HUES6 (cell line): ENCODE measurements at regions not wholly inside any gene's neighbourhood (a gene's known extent, or its start where the extent isn't known, plus 50 kb on each side); places are given as distances from the start of the nearest gene placed in this dataset.

ENCODE experiments used
- H3K27ac ChIP-seq: 2 replicates; pipeline ENCODE4 v1.7.0; 2013; ENCODE audit warnings: low read depth, mild to moderate bottlenecking, low read length, inconsistent platforms
- H3K27me3 ChIP-seq: 2 replicates; pipeline ENCODE4 v1.6.1; 2013; ENCODE audit warnings: low read length; ENCODE audit not compliant: control insufficient read depth, insufficient read depth
- H3K36me3 ChIP-seq: 2 replicates; pipeline ENCODE4 v1.6.1; 2013; ENCODE audit warnings: low read length; ENCODE audit not compliant: control insufficient read depth, insufficient read depth
- H3K4me1 ChIP-seq: 2 replicates; pipeline ENCODE4 v1.6.1; 2013; ENCODE audit warnings: low read length; ENCODE audit not compliant: control insufficient read depth, insufficient read depth
- H3K4me3 ChIP-seq: 2 replicates; pipeline ENCODE4 v1.5.1; 2013; ENCODE audit warnings: low read depth, low read length
- H3K9ac ChIP-seq: one replicate; pipeline ENCODE4 v1.6.1; 2013; ENCODE audit warnings: mild to moderate bottlenecking, low read length
- H3K9me3 ChIP-seq: 2 replicates; pipeline ENCODE4 v1.6.1; 2013; ENCODE audit warnings: low read depth, low read length; ENCODE audit not compliant: control insufficient read depth, insufficient read depth

GRCh38 chr1:29883986-29884385 lies 647.7 kb downstream of the PTPRU start:
- H3K9ac ChIP-seq, result no peak overlapping the region
- no peaks in the 10 kb centered on the region for H3K27me3 ChIP-seq
- H3K4me3 ChIP-seq, result no peak overlapping the region
- no peaks in the 10 kb centered on the region for H3K4me1 ChIP-seq
- H3K9me3 ChIP-seq, result no peaks in the 10 kb centered on the region
- H3K36me3 ChIP-seq, result no peaks in the 10 kb centered on the region
- no peak overlapping the region for H3K27ac ChIP-seq

- H3K9ac ChIP-seq, result no peak overlapping the region
- no peak overlapping the region for H3K4me3 ChIP-seq
- H3K9me3 ChIP-seq, result no peaks in the 10 kb centered on the region
- H3K27ac ChIP-seq, result no peak overlapping the region
- no peaks in the 10 kb centered on the region for H3K4me1 ChIP-seq
- no peaks in the 10 kb centered on the region for H3K27me3 ChIP-seq
- no peaks in the 10 kb centered on the region for H3K36me3 ChIP-seq
These were observed 647.1 kb downstream of the PTPRU start for GRCh38 chr1:29883411-29883832.

DNA sequence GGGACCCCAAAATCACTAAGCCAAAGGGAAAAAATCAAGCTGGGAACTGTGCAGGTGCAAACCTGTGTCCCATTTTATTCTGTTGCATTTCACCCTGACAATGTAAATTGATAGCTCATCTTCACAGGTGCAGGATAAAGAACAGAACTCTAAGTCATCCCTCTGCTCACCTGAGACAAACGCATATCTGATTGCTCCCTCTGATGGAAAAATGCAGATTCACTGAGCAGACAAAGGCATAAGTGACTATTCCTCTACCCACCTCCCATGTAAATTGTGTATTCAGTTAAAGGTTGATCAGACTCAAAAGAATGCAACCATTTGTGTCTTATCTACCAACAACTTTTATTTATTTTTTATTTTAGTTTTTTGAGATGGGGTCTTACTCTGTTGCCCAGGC lies 644.2 kb downstream of the PTPRU start:
- Histone ChIP-seq H3K27me3 (no peaks in the 10 kb centered on the region), H3K9me3 (no peaks in the 10 kb centered on the region), H3K4me3 (no peak overlapping the region), H3K36me3 (no peaks in the 10 kb centered on the region), H3K9ac (no peak overlapping the region), H3K27ac (no peak overlapping the region), H3K4me1 (no peaks in the 10 kb centered on the region)

DNA sequence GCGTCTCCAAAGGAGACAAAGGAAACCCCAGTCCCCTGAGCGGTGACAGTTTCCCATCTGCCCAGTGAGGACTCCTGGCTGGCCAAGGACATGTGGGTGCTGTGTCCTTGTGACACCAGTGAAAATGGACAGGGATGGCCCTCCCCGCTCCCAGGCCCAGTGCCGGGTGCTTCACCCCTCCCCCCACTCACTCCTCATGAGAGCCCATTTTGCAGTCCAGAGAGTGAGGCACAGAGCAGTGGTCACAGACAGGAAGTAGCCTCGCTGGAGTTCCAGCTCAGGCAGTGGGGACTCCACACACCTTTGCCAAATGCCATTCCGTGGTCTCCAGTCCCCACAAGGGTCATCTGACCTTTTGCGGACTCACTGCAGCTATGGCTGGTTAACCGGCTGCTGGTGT lies 642.9 kb downstream of the PTPRU start:
- Histone ChIP-seq H3K27ac (no peak overlapping the region), H3K4me3 (no peak overlapping the region), H3K27me3 (no peaks in the 10 kb centered on the region), H3K36me3 (no peaks in the 10 kb centered on the region), H3K9ac (no peak overlapping the region), H3K9me3 (no peaks in the 10 kb centered on the region), H3K4me1 (no peaks in the 10 kb centered on the region)

GRCh38 chr1:29878501-29878900 lies 642.2 kb downstream of the PTPRU start:
- H3K4me3 ChIP-seq, result no peak overlapping the region
- no peaks in the 10 kb centered on the region for H3K4me1 ChIP-seq
- no peaks in the 10 kb centered on the region for H3K36me3 ChIP-seq
- no peak overlapping the region for H3K27ac ChIP-seq
- H3K9ac ChIP-seq, result no peak overlapping the region
- H3K9me3 ChIP-seq, result no peaks in the 10 kb centered on the region
- H3K27me3 ChIP-seq, result no peaks in the 10 kb centered on the region

- no peaks in the 10 kb centered on the region for H3K36me3 ChIP-seq
- H3K9ac ChIP-seq, result no peak overlapping the region
- no peaks in the 10 kb centered on the region for H3K9me3 ChIP-seq
- H3K27ac ChIP-seq, result no peak overlapping the region
- no peaks in the 10 kb centered on the region for H3K27me3 ChIP-seq
- no peak overlapping the region for H3K4me3 ChIP-seq
- no peaks in the 10 kb centered on the region for H3K4me1 ChIP-seq
These were observed 640.6 kb downstream of the PTPRU start for GRCh38 chr1:29876902-29877301.

DNA sequence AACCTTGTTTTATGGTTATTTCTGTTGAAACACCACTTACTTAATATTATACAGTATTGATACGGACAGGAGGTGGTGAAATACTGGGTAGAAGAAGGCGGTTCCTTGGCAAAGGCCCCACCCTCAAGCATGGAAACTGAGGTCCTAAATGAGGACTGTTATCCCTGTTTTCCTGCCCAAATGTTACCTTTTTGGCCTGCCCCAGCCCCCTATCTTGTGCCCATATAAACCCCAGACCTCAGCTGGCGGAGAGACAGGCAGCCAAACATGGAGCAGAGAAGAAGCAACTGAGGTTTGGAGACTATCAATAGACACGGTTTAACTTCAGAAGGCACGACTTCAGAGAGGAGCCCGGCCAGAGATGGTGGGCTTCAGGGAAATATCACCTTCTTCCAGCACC lies 640.1 kb downstream of the PTPRU start:
- no peaks in the 10 kb centered on the region for H3K9me3 ChIP-seq

GRCh38 chr1:29875557-29876028 lies 639.3 kb downstream of the PTPRU start:
- Histone ChIP-seq H3K4me1 (no peaks in the 10 kb centered on the region), H3K4me3 (no peak overlapping the region), H3K9ac (no peak overlapping the region), H3K27me3 (no peaks in the 10 kb centered on the region), H3K9me3 (0 out of 2 replicates have a peak, but pooled peaks cover 7% of the 10 kb centered on the region), H3K36me3 (no peaks in the 10 kb centered on the region), H3K27ac (no peak overlapping the region)

More for the DNA sequence above, 640.1 kb downstream of the PTPRU start:
- H3K27ac ChIP-seq, result no peak overlapping the region
- H3K9ac ChIP-seq, result no peak overlapping the region
- H3K27me3 ChIP-seq, result no peaks in the 10 kb centered on the region
- H3K4me1 ChIP-seq, result no peaks in the 10 kb centered on the region
- no peaks in the 10 kb centered on the region for H3K36me3 ChIP-seq
- no peak overlapping the region for H3K4me3 ChIP-seq

- H3K27me3 ChIP-seq, result no peaks in the 10 kb centered on the region
These were observed 634.3 kb downstream of the PTPRU start for GRCh38 chr1:29870621-29871020.

DNA sequence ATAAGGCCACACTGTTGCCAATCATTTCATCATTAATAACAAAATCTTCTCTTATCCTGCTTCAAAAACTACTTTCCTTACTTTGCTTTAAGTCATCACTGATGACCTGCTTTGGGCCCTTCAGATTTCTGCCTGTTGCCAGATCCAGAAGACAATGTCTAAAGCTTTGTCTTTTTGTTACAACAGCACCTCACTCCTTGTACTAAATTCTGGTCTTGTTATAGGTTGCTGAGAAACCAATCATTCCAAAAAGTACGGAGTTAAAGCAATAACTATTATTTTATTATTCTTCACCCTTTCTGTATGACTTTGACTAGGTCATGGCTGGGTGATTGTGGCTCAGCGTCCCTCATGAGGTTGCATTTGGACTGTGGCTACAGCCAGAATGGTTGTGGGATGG lies 633.5 kb downstream of the PTPRU start:
- Histone ChIP-seq H3K9ac (no peak overlapping the region), H3K4me1 (peaks cover 11% of the 10 kb centered on the region; the same call in 1 of the 2 replicates), H3K36me3 (no peaks in the 10 kb centered on the region), H3K4me3 (no peak overlapping the region), H3K27ac (no peak overlapping the region), H3K9me3 (peaks cover 16% of the 10 kb centered on the region), H3K27me3 (no peaks in the 10 kb centered on the region)

More at GRCh38 chr1:29870621-29871020, 634.3 kb downstream of the PTPRU start:
- H3K36me3 ChIP-seq, result no peaks in the 10 kb centered on the region
- H3K4me1 ChIP-seq, result peaks cover 9% of the 10 kb centered on the region; the same call in 1 of the 2 replicates
- no peak overlapping the region for H3K27ac ChIP-seq
- H3K4me3 ChIP-seq, result no peak overlapping the region
- no peak overlapping the region for H3K9ac ChIP-seq
- peaks cover 16% of the 10 kb centered on the region for H3K9me3 ChIP-seq

DNA sequence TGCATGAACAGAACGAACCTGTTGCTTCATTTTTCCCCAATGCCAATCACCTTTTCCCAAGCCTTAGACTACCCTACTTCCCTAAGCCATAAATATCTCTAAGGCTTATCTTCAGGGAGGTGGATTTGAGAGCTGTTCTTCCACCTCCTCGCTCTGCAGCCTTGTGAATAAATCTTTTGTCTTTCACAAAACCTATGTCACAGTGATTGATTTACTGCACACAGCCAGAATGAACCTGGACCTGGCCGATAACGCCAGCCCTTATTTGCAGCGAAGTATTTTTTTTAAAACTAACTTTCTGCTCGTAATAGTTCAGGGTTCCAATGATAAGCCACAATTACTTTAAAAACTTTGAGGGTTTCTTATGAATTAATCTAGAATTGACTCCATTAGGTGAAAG lies 632.6 kb downstream of the PTPRU start:
- Histone ChIP-seq H3K27ac (no peak overlapping the region), H3K9me3 (peaks cover 16% of the 10 kb centered on the region), H3K27me3 (no peaks in the 10 kb centered on the region), H3K4me1 (peaks cover 11% of the 10 kb centered on the region; the same call in 1 of the 2 replicates), H3K4me3 (no peak overlapping the region), H3K36me3 (no peaks in the 10 kb centered on the region), H3K9ac (no peak overlapping the region)

GRCh38 chr1:29868096-29868495 lies 631.8 kb downstream of the PTPRU start:
- H3K4me3 ChIP-seq, result no peak overlapping the region
- no peaks in the 10 kb centered on the region for H3K27me3 ChIP-seq
- no peaks in the 10 kb centered on the region for H3K36me3 ChIP-seq
- H3K9me3 ChIP-seq, result peaks cover 16% of the 10 kb centered on the region
- H3K27ac ChIP-seq, result no peak overlapping the region
- H3K4me1 ChIP-seq, result peaks cover 11% of the 10 kb centered on the region; the same call in 1 of the 2 replicates
- H3K9ac ChIP-seq, result no peak overlapping the region
